Loucy (cell line): ENCODE measurements at regions not wholly inside any gene's neighbourhood (a gene's known extent, or its start where the extent isn't known, plus 50 kb on each side); places are given as distances from the start of the nearest gene placed in this dataset.

Experiments used
- CTCF ChIP-seq: fragments of 200-600 bp; sonication (generic); conservative IDR thresholded peaks from 2 replicates; pipeline ENCODE4 v1.5.1; 2014; ENCODE audit warnings: mild to moderate bottlenecking, antibody characterized with exemption, low read length
- EZH2phosphoT487 ChIP-seq: fragments of 200-600 bp; IDR thresholded peaks from 2 replicates; pipeline ENCODE4 v1.6.1; 2018; ENCODE audit warnings: antibody characterized with exemption, mild to moderate bottlenecking, moderate library complexity, borderline replicate concordance

- TF ChIP-seq CTCF (no peak), EZH2phosphoT487 (no peak)
Measured at GRCh38 chr18:78637442-78638402, 341.9 kb upstream of the SALL3 start.
